NCI-H526 treated with DMSO at 0.1 percent for 48 hours (cell line): ENCODE measurements at regions not wholly inside any gene's neighbourhood (a gene's known extent, or its start where the extent isn't known, plus 50 kb on each side); places are given as distances from the start of the nearest gene placed in this dataset.
"Not testable (repeated sequence)": the region's sequence is repeated elsewhere in the genome, so short reads cannot be mapped to it uniquely, and the experiment has no call there.

ENCODE experiments used
- DNase-seq: peaks from one replicate; lab custom pipeline; 2025; lab: John Stamatoyannopoulos, UW

DNA sequence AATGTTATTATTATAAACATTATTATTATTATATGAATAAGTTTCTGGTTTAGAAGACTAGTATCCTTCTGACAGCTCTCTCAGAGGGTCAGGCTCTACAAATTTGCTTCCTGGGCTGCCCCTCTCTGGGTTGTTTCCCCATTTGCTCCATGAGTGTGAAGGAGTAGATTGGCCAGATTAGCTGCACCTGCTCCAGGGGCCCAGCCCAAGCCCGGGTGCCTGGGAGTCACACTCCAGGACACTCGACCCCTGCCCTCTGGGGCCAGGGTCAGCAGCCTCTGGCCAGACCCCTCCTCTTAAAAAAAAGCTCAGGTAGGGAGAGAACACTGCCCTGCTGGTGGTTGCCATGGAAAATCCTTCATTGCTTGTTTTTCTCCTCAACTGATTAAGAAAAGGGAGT lies 169.0 kb upstream of the FOXD4L5 start:
- DNase-seq = not testable (repeated sequence)

DNA sequence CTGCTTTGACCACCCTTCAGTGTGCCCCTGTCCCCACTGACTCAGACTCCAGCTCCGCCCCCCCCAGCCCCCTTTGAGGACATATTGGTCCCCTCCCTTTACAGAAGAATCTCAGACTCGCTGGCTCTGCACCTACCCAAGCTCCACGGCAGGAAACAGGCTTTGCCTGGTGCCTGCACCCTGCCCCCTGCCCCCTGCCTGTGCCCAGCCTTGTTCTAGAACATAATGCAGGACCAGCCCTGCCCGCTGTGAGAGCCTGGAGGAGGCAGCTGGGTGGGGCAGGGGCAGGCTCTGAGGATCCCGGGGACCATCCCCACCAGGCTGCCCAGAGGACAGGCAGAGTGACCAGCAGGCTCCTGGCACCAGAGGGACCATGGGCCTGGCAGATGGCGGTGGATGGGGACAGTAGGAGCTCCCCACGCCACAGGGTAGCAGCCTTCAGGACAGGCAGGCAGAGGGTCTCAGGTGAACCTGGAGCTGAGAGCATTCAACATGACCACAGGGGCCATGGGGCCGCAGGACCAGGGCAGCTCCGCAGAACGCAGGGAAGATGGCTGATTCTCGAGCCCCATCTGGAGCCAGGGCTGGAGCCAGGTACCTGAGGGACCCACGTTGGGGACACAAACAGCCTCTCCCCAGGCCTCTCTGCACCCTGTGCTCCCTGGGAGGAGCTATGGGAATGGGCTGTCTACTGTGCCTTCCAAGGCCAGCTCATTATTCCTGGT lies 165.0 kb upstream of the FOXD4L5 start:
- DNase-seq = not testable (repeated sequence)

GRCh38 chr9:65449423-65449822 lies 164.4 kb upstream of the FOXD4L5 start:
- DNase-seq = no peak

DNA sequence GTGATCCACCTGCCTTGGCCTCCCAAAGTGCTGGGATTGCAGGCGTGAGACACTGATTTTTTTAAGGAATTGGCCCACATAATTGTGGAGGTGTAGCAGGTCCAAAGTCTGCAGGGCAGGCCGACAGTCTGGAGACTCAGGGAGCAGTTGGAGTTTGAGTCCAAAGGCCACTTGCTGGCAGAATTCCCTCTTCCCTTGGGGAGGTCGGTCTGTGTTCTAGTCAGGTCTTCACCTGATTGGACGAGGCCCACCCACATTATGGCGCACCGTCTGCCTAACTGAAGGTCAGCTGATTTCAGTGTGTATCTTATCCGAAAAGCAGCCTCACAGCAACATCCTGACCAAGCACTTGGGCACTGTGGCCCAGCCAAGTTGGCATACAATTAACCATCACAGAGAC lies 162.1 kb upstream of the FOXD4L5 start:
- DNase-seq = not testable (repeated sequence)

DNA sequence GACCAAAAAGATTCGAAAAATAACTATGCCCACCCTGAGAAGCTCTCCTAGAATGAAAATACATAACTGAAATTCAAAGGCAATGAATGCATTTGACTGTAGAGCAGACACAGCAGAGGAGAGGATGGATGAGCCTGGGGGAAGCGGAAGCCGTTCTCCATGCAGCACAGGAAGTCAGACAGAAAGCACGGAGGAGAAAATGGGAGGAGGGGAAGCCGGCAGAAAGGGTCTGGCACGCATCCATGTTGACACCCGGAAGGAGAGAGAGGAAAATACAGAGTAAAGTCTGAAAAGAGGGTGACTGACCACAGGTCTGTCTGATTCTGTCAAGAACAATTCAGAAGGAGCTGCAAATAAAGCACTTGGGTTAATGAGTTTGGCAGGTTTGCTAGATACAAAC lies 161.0 kb upstream of the FOXD4L5 start:
- DNase-seq = not testable (repeated sequence)

- no peak for DNase-seq
Measured at GRCh38 chr9:65444943-65445342, 159.9 kb upstream of the FOXD4L5 start.

DNA sequence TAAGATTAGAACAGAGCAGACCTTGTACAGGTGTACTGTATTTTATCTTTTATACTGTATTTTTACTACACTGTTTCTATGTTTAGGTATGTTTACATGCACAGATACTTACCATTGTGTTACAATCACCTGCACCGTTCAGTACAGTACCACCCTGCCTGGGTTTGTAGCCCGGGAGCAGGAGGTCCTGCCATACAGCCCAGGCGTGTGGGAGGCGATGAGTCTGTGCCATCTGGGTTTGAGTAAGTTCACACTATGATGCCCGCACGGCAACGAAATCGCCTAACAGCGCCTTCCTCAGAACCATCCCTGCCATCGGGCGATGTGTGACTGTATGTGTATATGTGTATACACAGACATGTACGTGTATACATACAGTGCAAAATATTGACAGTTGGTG lies 157.1 kb upstream of the FOXD4L5 start:
- DNase-seq = not testable (repeated sequence)

GRCh38 chr9:65441324-65441920 lies 156.4 kb upstream of the FOXD4L5 start:
- not testable (repeated sequence) for DNase-seq

DNA sequence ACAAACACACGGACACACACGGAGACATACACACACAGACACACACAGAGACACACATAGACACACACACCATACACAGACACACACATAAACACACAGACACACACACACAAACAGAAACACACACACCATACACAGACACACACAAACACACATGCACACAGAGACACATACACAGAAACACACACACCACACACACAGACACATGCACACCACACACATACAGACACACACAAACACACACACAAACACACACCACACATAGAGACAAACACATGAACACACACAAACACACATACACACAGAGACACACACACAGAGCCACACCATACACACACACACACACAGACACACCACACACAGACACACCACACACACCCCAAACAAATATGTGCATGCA lies 152.7 kb upstream of the FOXD4L5 start:
- DNase-seq = no peak

- DNase-seq = no peak
Measured at GRCh38 chr9:65435464-65435863, 150.5 kb upstream of the FOXD4L5 start.

- no peak for DNase-seq
Measured at GRCh38 chr9:65432722-65433323, 147.8 kb upstream of the FOXD4L5 start.

GRCh38 chr9:65432051-65432450 lies 147.0 kb upstream of the FOXD4L5 start:
- DNase-seq = no peak

DNA sequence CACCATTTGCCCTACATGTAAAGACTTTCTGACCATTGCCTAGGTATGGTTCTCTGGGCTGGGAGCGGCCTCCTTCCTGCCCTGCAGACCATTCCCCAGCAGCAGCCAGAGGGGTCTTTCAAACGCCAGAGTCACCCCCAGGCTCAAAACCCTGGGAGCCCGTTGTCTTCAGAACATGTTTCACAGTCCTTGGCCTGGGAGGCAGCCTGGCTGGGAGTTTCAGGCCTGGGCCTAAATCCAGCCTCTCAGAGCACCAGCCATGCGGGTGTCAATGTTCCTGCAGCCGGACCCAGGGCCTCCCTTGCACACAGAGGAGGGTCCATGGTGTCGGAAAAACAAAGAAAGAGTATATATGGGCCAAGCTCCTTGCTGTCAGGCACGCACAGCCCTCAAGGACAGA lies 145.2 kb upstream of the FOXD4L5 start:
- no peak for DNase-seq

GRCh38 chr9:65427361-65427760 lies 142.4 kb upstream of the FOXD4L5 start:
- not testable (repeated sequence) for DNase-seq

DNA sequence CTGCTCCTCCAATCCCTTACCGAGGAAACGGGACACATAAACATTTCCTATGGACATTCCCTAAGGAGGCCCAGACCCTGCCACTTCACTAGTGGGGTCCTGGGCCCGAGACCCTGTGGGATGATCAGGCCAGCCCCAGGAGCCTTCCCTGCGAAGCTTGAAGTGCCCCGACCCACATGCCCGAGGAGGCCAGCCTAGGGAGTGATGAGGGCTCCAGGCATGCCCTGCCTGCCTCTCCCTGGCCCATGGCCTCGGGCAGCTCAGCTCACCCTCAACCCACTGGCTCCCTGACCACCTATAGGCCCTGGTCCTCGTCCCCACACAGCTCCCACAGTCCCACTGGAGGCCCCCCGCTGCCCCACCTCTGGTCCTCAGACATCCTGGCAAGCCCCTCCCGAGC lies 141.8 kb upstream of the FOXD4L5 start:
- not testable (repeated sequence) for DNase-seq

- DNase-seq = no peak
Measured at GRCh38 chr9:65426231-65426630, 141.2 kb upstream of the FOXD4L5 start.

GRCh38 chr9:65425183-65425582 lies 140.2 kb upstream of the FOXD4L5 start:
- DNase-seq = not testable (repeated sequence)

- DNase-seq = not testable (repeated sequence)
Measured at GRCh38 chr9:65424437-65424984, 139.5 kb upstream of the FOXD4L5 start.

- not testable (repeated sequence) for DNase-seq
Measured at GRCh38 chr9:65423691-65424436, 138.9 kb upstream of the FOXD4L5 start.

- DNase-seq = not testable (repeated sequence)
Measured at GRCh38 chr9:65422966-65423690, 138.1 kb upstream of the FOXD4L5 start.

DNA sequence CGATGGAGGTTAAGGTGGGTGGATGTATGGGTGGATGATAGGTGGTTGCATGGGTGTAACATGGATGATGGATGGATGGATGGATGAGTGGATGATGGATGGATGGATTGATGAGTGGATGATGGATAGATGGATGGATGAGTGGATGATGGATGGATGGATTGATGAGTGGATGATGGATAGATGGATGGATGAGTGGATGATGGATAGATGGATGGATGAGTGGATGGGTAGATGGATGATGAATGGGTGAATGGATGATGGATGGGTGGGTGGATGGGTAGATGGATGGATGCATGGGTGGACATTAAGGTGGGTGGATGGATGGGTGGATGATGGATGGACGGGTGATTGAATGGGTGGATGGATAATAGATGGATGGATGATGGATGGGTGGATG lies 136.5 kb upstream of the FOXD4L5 start:
- not testable (repeated sequence) for DNase-seq

- DNase-seq = no peak
Measured at GRCh38 chr9:65420771-65421170, 135.8 kb upstream of the FOXD4L5 start.
